VCaP (cell line): ENCODE measurements at regions not wholly inside any gene's neighbourhood (a gene's known extent, or its start where the extent isn't known, plus 50 kb on each side); places are given as distances from the start of the nearest gene placed in this dataset.

Experiments used
- H3K27ac ChIP-seq: fragments of 450-650 bp; 2 replicates; pipeline ENCODE4 v1.5.1; 2017
- TF ChIP-seq, protein P1 (sequence below): fragments of 450-650 bp; conservative IDR thresholded peaks from 2 replicates; pipeline ENCODE4 v1.5.1; 2017; ENCODE audit warnings: mild to moderate bottlenecking, moderate library complexity

DNA sequence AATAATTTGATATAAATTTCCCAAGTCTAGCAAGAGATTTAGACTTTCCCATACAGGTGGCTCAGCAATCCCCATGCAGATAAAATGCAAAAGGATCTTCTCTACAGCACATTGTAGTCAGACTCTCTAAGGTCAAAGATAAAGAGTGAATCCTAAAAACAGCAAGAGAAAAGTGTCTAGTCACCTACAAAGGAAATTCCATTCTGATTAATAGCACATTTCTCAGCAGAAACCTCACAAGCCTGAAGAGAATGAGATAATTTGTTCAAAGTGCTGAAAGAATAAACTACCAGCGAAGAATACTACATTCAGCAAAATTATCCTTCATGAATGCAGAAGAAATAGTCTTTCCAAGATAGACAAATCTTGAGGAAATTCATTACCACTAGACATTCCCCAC, 493.3 kb downstream of the PRELID2 start:
- no peak overlapping the region for H3K27ac ChIP-seq
- TF ChIP-seq, protein P1, sequence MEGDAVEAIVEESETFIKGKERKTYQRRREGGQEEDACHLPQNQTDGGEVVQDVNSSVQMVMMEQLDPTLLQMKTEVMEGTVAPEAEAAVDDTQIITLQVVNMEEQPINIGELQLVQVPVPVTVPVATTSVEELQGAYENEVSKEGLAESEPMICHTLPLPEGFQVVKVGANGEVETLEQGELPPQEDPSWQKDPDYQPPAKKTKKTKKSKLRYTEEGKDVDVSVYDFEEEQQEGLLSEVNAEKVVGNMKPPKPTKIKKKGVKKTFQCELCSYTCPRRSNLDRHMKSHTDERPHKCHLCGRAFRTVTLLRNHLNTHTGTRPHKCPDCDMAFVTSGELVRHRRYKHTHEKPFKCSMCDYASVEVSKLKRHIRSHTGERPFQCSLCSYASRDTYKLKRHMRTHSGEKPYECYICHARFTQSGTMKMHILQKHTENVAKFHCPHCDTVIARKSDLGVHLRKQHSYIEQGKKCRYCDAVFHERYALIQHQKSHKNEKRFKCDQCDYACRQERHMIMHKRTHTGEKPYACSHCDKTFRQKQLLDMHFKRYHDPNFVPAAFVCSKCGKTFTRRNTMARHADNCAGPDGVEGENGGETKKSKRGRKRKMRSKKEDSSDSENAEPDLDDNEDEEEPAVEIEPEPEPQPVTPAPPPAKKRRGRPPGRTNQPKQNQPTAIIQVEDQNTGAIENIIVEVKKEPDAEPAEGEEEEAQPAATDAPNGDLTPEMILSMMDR: no peak

DNA sequence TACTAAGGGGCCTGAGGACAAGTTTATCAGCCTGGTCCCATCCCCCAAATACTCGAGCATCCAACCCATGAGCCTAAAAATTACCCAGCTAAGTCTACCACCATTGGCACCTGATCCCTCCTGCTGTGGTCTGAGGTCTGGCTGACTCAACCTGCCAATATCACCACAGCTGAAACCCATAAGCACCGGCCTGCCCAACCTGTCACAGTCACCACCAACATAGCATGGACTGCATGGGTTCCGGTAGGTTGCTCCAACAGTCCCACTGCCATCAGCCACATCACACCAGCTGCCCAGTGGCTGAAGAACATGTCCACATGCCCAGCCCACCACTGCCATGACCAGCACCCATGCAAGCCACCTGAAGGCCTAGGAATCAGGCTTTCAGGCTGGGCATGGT, 495.0 kb downstream of the PRELID2 start:
- no peak overlapping the region for H3K27ac ChIP-seq
- TF ChIP-seq, protein P1: no peak

DNA sequence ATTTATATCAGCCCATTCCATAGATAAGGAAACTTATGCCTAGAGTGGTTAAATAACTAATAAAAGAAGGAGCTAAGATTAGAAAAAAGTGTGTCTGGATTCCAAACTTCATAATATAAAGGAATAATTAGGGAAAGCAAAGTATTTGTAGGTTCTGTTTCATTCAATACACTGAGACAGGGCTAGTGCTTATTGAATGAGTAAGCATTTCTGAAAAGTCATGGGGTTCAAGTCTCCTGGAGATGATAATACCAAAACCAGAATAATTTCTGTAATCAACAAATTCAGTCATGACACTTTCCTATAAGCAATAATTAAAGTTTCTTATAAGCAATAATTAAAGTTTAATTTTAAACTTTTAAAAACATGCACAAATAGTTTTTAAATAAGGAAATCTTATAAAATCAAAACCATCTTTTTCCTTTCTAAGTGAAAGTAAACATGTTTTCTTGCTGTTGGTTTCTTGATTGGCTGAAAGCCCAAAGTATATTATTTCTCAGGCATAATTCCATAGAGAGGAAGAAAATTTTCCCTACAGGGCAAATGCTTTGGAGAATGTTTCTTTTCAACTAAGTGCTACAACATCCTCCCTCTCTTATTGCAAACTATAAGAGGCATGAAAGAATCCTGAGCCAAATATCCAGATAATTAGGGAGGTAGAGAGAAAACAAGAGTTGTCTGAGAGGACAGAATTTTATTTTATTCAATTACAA, 510.2 kb downstream of the PRELID2 start:
- H3K27ac ChIP-seq: no peak overlapping the region
- TF ChIP-seq, protein P1: no peak

DNA sequence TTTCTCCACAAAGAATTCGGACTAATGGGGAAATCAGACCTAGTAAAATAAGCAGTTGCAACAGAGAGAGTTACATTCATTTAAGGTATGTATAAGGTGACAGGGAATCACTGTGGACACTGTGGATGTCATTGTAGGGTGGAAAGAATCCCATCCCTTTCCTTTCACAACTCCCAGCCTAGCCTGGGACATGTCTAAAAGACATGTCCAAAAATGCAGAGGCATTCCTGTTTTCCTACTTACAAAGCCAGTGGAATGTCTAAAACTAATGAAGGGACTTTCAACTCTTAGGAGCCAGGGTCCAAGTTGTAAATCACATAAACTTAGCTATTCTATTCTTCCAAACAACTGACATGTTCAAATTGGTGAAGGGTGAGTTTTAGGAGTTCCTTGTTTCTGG, 511.0 kb downstream of the PRELID2 start:
- H3K27ac ChIP-seq: no peak overlapping the region
- TF ChIP-seq, protein P1: no peak

DNA sequence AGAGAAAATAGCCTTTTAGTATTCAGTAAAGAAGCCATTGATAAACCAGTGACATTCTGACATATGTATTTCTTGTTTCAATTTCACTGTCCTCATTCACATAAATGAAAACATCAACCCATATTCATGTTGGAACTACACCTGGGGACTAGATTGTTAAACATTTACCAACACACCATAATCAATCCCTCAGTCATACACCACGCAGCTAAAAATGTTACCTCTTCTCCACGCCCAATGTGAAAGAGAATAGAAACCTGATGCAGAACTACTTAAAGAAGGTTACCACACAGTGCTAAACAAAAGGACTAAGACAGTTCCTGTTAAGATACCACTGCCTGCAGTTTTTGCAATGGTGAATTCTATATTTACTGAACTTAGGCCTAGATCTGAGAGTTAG, 518.9 kb downstream of the PRELID2 start:
- no peak overlapping the region for H3K27ac ChIP-seq
- TF ChIP-seq, protein P1: no peak

DNA sequence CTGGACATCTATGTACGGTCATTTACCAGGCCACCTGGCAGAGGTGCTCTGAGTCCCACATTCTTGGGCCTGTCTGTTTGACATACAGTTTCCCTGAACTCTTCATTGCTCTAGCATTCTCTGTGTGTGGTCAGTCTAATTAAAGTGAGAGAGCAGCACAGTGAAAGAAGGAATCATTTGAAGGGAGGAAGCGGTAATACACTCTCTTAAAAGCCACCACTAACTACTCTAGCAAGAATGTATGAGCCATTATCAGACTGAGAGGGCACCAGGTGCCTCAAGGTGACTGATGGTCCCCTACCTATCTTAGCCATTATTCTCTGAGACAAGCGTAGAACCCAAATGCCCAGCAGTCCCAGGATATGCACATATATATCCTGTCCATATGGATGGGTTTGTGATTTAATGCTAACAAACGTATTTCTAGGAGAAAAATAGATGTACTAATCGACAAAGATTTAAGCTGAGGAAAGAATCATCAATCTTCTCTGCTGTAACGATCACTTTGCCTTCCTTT, 527.2 kb downstream of the PRELID2 start:
- H3K27ac ChIP-seq: no peak overlapping the region
- TF ChIP-seq, protein P1: no peak

DNA sequence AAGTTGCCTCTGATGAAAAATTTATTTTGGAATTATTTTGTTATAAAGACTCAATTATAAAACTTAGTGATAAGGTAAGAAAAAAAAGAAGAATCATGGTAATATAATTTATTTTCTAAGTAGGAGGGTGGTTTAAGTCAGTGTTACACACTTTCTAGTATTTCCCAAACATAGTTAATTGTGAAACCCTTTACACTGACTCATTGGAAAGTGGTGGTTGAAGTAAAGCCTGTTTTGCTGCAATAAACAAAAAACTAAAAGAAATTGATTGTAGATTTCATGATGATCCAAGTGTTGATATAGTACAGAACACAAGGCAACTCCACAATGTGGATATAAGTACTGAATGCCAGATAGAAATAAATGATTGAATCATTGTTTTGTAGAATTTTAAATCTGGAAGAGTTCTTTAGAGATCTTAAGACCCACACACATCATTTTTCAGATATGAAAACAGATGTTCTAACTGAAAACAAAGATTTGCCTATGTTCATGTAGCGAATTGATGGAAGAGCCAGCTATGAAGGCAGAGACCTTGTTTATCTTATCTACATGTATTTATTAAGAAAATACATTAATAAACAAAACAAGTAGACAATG, 539.8 kb downstream of the PRELID2 start:
- TF ChIP-seq, protein P1: no peak
- no peak overlapping the region for H3K27ac ChIP-seq
